ENCODE measurements at regions not wholly inside any gene's neighbourhood (a gene's known extent, or its start where the extent isn't known, plus 50 kb on each side); places are given as distances from the start of the nearest gene placed in this dataset.

DNA sequence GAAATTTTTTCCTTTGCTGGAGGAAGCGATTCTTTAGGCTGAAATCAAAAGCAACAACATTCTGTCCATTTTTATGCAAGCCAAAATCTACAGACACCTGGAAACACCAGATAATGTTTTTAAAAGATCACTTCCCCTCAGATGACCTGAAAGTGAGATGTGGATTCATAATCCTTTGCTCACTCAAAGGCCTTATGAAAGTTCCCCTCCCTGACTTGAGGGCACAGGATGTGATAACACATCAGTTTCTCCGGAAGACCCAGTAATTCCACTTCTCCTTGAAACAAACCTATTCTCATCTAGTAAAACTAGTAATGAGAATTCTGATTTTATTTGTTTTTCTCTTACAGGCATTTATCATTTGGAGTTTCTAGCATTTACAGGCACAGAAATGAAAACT is 218.3 kb upstream of the RND3 start:
- TF ChIP-seq, protein P1, sequence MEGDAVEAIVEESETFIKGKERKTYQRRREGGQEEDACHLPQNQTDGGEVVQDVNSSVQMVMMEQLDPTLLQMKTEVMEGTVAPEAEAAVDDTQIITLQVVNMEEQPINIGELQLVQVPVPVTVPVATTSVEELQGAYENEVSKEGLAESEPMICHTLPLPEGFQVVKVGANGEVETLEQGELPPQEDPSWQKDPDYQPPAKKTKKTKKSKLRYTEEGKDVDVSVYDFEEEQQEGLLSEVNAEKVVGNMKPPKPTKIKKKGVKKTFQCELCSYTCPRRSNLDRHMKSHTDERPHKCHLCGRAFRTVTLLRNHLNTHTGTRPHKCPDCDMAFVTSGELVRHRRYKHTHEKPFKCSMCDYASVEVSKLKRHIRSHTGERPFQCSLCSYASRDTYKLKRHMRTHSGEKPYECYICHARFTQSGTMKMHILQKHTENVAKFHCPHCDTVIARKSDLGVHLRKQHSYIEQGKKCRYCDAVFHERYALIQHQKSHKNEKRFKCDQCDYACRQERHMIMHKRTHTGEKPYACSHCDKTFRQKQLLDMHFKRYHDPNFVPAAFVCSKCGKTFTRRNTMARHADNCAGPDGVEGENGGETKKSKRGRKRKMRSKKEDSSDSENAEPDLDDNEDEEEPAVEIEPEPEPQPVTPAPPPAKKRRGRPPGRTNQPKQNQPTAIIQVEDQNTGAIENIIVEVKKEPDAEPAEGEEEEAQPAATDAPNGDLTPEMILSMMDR (IDR thresholded peaks at IDR 0.05), result no peak
- TF ChIP-seq POLR2A (IDR thresholded peaks at IDR 0.05) (no peak), POLR2AphosphoS5 (IDR thresholded peaks at IDR 0.05) (no peak), EP300 (IDR thresholded peaks at IDR 0.05) (no peak)

Measured in gastroesophageal sphincter (tissue), 3 donors.